HepG2 (cell line): ENCODE measurements at regions not wholly inside any gene's neighbourhood (a gene's known extent, or its start where the extent isn't known, plus 50 kb on each side); places are given as distances from the start of the nearest gene placed in this dataset.

ENCODE experiments used
- ATAC-seq: fragments of 200-7000 bp; cut with Tn5 transposase; 3 replicates; pipeline ENCODE4 v1.9.1; 2020; ENCODE audit warnings: mild to moderate bottlenecking, moderate library complexity
- BruUV-seq: library from RNA; stranded (reverse); fragments of 400-500 nt; replicated peaks from 2 replicates; lab custom pipeline; 2021; lab: Mats Ljungman, UMichigan
- CTCF ChIA-PET: fragments of 300-600 bp; formaldehyde crosslinking; extraction: SDS; loops from one replicate; lab custom pipeline; 2021; ENCODE audit warnings: low total read pairs, inconsistent platforms, low intra/inter-chr PET ratio; lab: Yijun Ruan, JAX
- POLR2A ChIA-PET: fragments of 350-600 bp; sonication (Branson Sonifier 250); formaldehyde crosslinking; loops from one replicate; lab custom pipeline; 2020; ENCODE audit warnings: antibody characterized with exemption, inconsistent platforms; lab: Yijun Ruan, JAX
- DNase-seq: peaks from one replicate; pipeline ENCODE4 v3.0.0-alpha.2; 2015; ENCODE audit warnings: low spot score
- FAIRE-seq: peaks from 3 replicates; lab custom pipeline; 2011; peaks lifted over from hg19 to GRCh38; lab: Jason Lieb, UNC
- H2AFZ ChIP-seq: one replicate; pipeline ENCODE4 v1.6.1; 2011; ENCODE audit warnings: low read length, inconsistent platforms
- H3K27ac ChIP-seq: fragments of 300-600 bp; 3 replicates; pipeline ENCODE4 v1.8.0; 2011; ENCODE audit warnings: mixed run types, mild to moderate bottlenecking, mixed read lengths, low read length, inconsistent platforms; ENCODE audit not compliant: insufficient read depth; ENCODE audit errors: extremely low read length
- H3K27me3 ChIP-seq, 2 experiments: fragments of 200-600 bp in 1 of 2; 2 replicates in 1 of 2; 3 replicates in 1 of 2; pipeline versions ENCODE4 v1.6.0 to v1.8.0; 2011; ENCODE audit warnings: low read length in 2 of 2, mild to moderate bottlenecking in 2 of 2, moderate library complexity in 2 of 2, inconsistent platforms in 1 of 2; ENCODE audit not compliant: insufficient read depth in 2 of 2, control insufficient read depth in 1 of 2
- H3K36me3 ChIP-seq, 2 experiments: fragments of 200-600 bp in 1 of 2; replicated peaks in 1 of 2; 2 replicates in 1 of 2; 3 replicates in 1 of 2; pipeline versions ENCODE4 v1.5.1 to v1.8.0; 2011; ENCODE audit warnings: low read length in 2 of 2, inconsistent platforms in 1 of 2; ENCODE audit not compliant: insufficient read depth in 2 of 2, control insufficient read depth in 1 of 2
- H3K4me1 ChIP-seq: 2 replicates; pipeline ENCODE4 v1.5.1; 2012; ENCODE audit warnings: low read length, inconsistent platforms; ENCODE audit not compliant: insufficient read depth
- H3K4me2 ChIP-seq: 2 replicates; pipeline ENCODE4 v1.6.0; 2011; ENCODE audit warnings: low read depth, low read length, inconsistent platforms
- H3K4me3 ChIP-seq, 3 experiments: fragments of 200-600 bp in 1 of 3; sonication (generic), shearing (Covaris generic) in 1 of 3; replicated peaks in 1 of 3; 2 replicates each; pipeline ENCODE4 v1.5.1; 2011 to 2016; ENCODE audit warnings: low read length in 3 of 3, inconsistent platforms in 2 of 3, low read depth in 2 of 3, mild to moderate bottlenecking in 2 of 3, control low read depth in 1 of 3, mixed read lengths in 1 of 3; ENCODE audit not compliant: insufficient read depth in 1 of 3
- H3K79me2 ChIP-seq: one replicate; pipeline ENCODE4 v1.6.1; 2011; ENCODE audit warnings: low read length, inconsistent platforms; ENCODE audit not compliant: insufficient read depth
- H3K9ac ChIP-seq: 2 replicates; pipeline ENCODE4 v1.6.0; 2011; ENCODE audit warnings: mild to moderate bottlenecking, low read depth, low read length, inconsistent platforms; ENCODE audit not compliant: insufficient read depth
- H3K9me3 ChIP-seq: 2 replicates; pipeline ENCODE4 v1.5.1; 2012; ENCODE audit warnings: mild to moderate bottlenecking, low read length
- H4K20me1 ChIP-seq: 2 replicates; pipeline ENCODE4 v1.6.0; 2011; ENCODE audit warnings: inconsistent platforms, mild to moderate bottlenecking, low read length, moderate library complexity; ENCODE audit not compliant: insufficient read depth
- ARHGAP35 ChIP-seq: sonication (generic); formaldehyde crosslinking; IDR thresholded peaks from 2 replicates; pipeline ENCODE4 v1.9.0; 2022; ENCODE audit warnings: mild to moderate bottlenecking, inconsistent platforms, moderate library complexity, missing genetic modification reagents, borderline replicate concordance
- ARID4A ChIP-seq: sonication (generic); formaldehyde crosslinking; IDR thresholded peaks from 2 replicates; pipeline ENCODE4 v1.5.0; 2020; ENCODE audit warnings: mild to moderate bottlenecking, missing genetic modification reagents, borderline replicate concordance
- ARNTL ChIP-seq: sonication (generic); formaldehyde crosslinking; IDR thresholded peaks from 2 replicates; pipeline ENCODE4 v1.4.0; 2020; ENCODE audit warnings: mild to moderate bottlenecking, missing genetic modification reagents
- CTCF ChIP-seq: sonication (generic); formaldehyde crosslinking; IDR thresholded peaks from 2 replicates; pipeline ENCODE4 v1.5.0; 2020; ENCODE audit warnings: mild to moderate bottlenecking, missing genetic modification reagents, moderate library complexity
- JDP2 ChIP-seq: sonication (generic); formaldehyde crosslinking; IDR thresholded peaks from 2 replicates; pipeline ENCODE4 v1.8.1; 2022; ENCODE audit warnings: missing genetic modification reagents, borderline replicate concordance
- SNRNP70 ChIP-seq: fragments of 200-400 bp; formaldehyde crosslinking; IDR thresholded peaks from 2 replicates; pipeline ENCODE4 v1.6.1; 2017; ENCODE audit warnings: mild to moderate bottlenecking, low read depth, low read length, moderate library complexity
- SP1 ChIP-seq, 2 experiments: fragments of 450-650 bp in 1 of 2; sonication (generic) in 1 of 2; formaldehyde crosslinking in 1 of 2; IDR thresholded peaks; 2 replicates each; pipeline versions ENCODE4 v1.4.0 to v1.6.1; 2016 to 2020; ENCODE audit warnings: missing genetic modification reagents in 1 of 2
- ZNF180 ChIP-seq: sonication (generic); formaldehyde crosslinking; IDR thresholded peaks from 2 replicates; pipeline ENCODE4 v1.4.0; 2020; ENCODE audit warnings: low read depth, missing genetic modification reagents, borderline replicate concordance
- ZNF607 ChIP-seq: sonication (generic); formaldehyde crosslinking; IDR thresholded peaks from 2 replicates; pipeline ENCODE4 v1.5.1; 2020; ENCODE audit warnings: missing genetic modification reagents, mild to moderate bottlenecking, borderline replicate concordance
- ZNF710 ChIP-seq: sonication (generic); formaldehyde crosslinking; IDR thresholded peaks from 2 replicates; pipeline ENCODE4 v1.5.0; 2020; ENCODE audit warnings: mild to moderate bottlenecking, missing genetic modification reagents, borderline replicate concordance
- ZNF740 ChIP-seq: sonication (generic); formaldehyde crosslinking; IDR thresholded peaks from 2 replicates; pipeline ENCODE4 v1.4.0; 2020; ENCODE audit warnings: missing genetic modification reagents
- ZUFSP ChIP-seq: sonication (generic); formaldehyde crosslinking; IDR thresholded peaks from 2 replicates; pipeline ENCODE4 v1.9.0; 2021; ENCODE audit warnings: missing genetic modification reagents, mild to moderate bottlenecking, borderline replicate concordance
- WGBS: methylation state at CpG from one replicate; pipeline ENCODE4 v1.1.6; 2017; ENCODE audit warnings: low lambda C conversion rate; 5-methylcytosine and 5-hydroxymethylcytosine counted together
- in situ Hi-C: cut with HindIII; loops from 2 replicates; pipeline ENCODE4 v1.10.0; 2017; ENCODE audit warnings: low pct_unique_long_range_greater_than_20kb; ENCODE audit not compliant: extremely low pct_ligation_motif_present
- intact Hi-C: fragments of 100-400 bp; cut with micrococcal nuclease; formaldehyde crosslinking; loops from one replicate; pipeline ENCODE4 v1.10.0; 2022; ENCODE audit not compliant: unreplicated experiment

GRCh38 chr2:16069933-16070647, 129.7 kb downstream of the MYCN start:
- ATAC-seq = peak; percentile 77
- no peak for TF ChIP-seq ZNF710 (CRISPR knock-in tag)
- no peak for TF ChIP-seq ZNF740 (CRISPR knock-in tag)
- TF ChIP-seq SP1 (IDR thresholded peaks at IDR 0.05) = no peak
- TF ChIP-seq SP1 (CRISPR knock-in tag; IDR thresholded peaks at IDR 0.05) = 0 out of 2 replicates have a peak, but pooled peaks have one; percentile 7
- no peak for TF ChIP-seq ZNF607
- no peak for TF ChIP-seq ARID4A
- no peak for TF ChIP-seq ARHGAP35 (CRISPR knock-in tag)
- TF ChIP-seq SNRNP70 = no peak
- no peak for TF ChIP-seq ZUFSP (CRISPR knock-in tag)
- no peak for TF ChIP-seq JDP2 (CRISPR knock-in tag)
- TF ChIP-seq ARNTL (CRISPR knock-in tag) = no peak
- no peak for TF ChIP-seq CTCF (CRISPR knock-in tag)
- TF ChIP-seq ZNF180 (CRISPR knock-in tag) = no peak

More at GRCh38 chr2:16069933-16070647, 129.7 kb downstream of the MYCN start:
- CTCF ChIA-PET = no interaction called here
- H3K79me2 ChIP-seq = no peaks in the 10 kb centered on the region
- intact Hi-C loops = loop anchor here (1.0 to 10.0 kb wide), 6 partner anchors 19 to 212 kb away; no protein-coding TSS in a partner anchor
- in situ Hi-C loops = no loop called here
- FAIRE-seq (peak; percentile 70), DNase-seq (peak; percentile 91)
- peak overlapping the region; percentile 33 to 66 (median 35) for H3K4me3 ChIP-seq
- no peaks in the 10 kb centered on the region for H3K9me3 ChIP-seq
- TSS peak; percentile 92 for BruUV-seq
- peak overlapping the region; percentile 66 for H3K9ac ChIP-seq
- POLR2A ChIA-PET = interaction anchor here (0.9 to 3.7 kb wide), 14 partner anchors 10 to 356 kb away, joined by 3 to 20 read pairs (median 6); partner anchors contain the start of gene MYCN
- H3K4me1 ChIP-seq = peaks cover 66% of the 10 kb centered on the region
- H2AFZ ChIP-seq = peak overlapping the region; percentile 25
- peak overlapping the region; percentile 75 for H3K27ac ChIP-seq
- H3K27me3 ChIP-seq = no peaks in the 10 kb centered on the region
- peak overlapping the region; percentile 84 for H3K4me2 ChIP-seq
- WGBS = 0% methylated on average over 16 of the region's 19 CpGs
- H3K36me3 ChIP-seq = no peaks in the 10 kb centered on the region
- H4K20me1 ChIP-seq = no peaks in the 10 kb centered on the region
